HG03280 (cell line): ENCODE measurements at regions not wholly inside any gene's neighbourhood (a gene's known extent, or its start where the extent isn't known, plus 50 kb on each side); places are given as distances from the start of the nearest gene placed in this dataset.
A peak's percentile ranks its signal among the peaks of the same experiment; 100 is the strongest.
"Not testable (repeated sequence)": the region's sequence is repeated elsewhere in the genome, so short reads cannot be mapped to it uniquely, and the experiment has no call there.

Experiments used
- ATAC-seq: cut with Tn5 transposase; IDR thresholded peaks from one replicate; pipeline ENCODE4 v1.9.1; 2021; ENCODE audit warnings: mild to moderate bottlenecking, moderate library complexity; ENCODE audit not compliant: unreplicated experiment

- ATAC-seq = not testable (repeated sequence)
Observed at GRCh38 chr5:93682471-93683404, 58.7 kb downstream of the POU5F2 start.

DNA sequence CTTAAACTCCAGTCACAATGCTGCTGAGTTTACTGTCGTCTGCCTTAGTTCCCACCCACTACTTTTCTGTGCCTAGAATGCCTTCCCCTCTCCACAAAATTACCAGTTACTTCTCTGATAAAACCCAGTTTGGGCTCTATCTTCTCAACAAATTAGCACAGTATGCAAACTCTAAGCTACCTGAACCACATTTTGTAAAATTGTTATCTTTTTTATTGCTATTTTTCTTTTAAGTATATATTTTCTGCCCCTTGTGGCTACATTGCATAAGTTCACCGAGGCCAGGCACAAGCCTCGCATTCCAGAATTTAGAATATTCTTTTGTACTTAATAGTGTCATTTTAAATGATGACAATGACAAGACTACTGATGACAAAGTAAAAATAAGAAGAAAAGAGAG, 60.0 kb downstream of the POU5F2 start:
- ATAC-seq = no peak

GRCh38 chr5:93677359-93677891, 64.0 kb downstream of the POU5F2 start:
- ATAC-seq = no peak

DNA sequence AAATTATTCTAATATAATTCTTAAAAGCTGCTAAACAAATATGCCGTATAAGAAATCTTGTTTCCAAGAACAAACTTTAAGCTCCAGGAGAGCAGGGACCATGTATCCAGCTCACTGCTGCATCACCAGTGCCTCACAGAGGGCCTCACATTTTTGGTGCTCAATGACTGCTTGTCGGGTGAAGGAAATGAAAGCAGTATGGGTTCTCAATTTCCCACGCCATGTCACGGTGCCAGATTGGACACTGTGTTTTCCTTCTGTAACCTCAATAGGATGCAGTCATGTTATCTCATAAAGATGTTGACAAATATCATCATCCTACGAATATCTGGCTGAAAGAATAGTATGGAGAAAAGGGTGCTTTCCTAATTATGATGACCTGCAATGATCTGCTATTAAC, 64.7 kb downstream of the POU5F2 start:
- ATAC-seq = no peak

GRCh38 chr5:93675460-93676450, 65.6 kb downstream of the POU5F2 start:
- peak; percentile 63 for ATAC-seq

GRCh38 chr5:93674866-93675459, 66.4 kb downstream of the POU5F2 start:
- ATAC-seq = peak; percentile 41

DNA sequence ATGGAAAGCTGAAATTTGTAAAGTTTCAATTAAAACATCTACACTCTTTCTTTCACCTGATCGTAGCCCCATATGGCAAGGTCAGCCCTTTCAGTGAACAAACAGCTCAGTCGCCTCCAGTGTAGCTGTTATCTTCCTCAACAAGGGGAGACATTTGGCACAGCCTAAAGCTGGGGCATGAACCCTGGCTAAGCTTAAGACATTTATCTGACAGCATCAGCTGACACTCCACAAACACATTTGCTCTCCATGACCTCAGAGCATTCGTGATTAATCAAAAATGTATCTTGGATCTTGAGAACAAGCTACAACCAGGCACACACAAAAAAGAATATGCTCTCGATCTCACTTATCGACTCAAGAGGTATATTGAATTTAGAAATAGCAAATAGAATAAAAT, 67.3 kb downstream of the POU5F2 start:
- no peak for ATAC-seq

DNA sequence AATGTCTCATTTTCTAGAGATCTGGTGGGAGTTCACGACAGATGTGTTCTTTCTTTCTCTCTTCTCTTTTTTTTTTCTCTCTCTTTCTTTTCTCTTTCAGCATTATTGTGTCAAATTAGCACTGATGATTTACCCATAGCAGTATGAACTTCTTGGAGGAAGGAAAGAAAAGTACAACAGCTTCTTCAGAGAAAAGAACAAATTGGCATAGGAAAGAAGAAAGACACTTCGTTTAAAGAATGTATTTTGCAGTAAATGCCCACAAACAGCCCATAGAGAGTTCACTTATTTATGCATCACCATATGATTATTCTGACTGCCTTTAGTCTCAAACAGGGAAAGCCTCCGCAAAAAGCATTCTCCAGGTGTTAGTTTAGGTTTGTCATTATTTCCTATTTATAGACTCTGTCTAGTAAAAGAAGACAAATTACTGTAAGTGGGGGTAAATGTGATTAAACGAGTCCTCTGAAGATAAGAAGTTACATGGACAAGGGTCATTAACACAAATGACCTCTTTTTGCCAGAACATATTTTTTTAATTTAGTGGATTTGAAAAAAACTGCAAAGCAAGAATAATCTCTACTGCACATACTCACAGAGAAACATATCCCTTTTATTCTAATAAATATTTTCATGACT, 68.0 kb downstream of the POU5F2 start:
- no peak for ATAC-seq

DNA sequence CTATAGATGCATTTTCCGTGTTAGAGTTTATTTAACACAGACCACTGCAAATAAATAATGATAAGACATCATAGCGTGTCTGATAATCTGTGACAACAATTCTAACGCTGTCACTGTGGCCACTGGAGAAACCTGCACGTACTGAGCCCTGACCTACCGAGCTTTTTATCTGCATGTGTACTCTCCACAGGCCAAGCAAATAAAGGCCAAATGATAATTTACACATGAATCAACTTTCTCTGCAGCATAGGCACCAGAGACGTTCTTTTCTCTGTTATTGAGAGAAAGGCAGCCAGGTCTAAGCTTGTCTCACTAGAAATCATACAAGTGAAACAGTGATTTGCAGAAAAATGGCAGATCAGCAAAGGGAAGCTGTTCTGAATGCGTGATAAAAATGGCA, 75.8 kb downstream of the POU5F2 start:
- ATAC-seq = no peak

DNA sequence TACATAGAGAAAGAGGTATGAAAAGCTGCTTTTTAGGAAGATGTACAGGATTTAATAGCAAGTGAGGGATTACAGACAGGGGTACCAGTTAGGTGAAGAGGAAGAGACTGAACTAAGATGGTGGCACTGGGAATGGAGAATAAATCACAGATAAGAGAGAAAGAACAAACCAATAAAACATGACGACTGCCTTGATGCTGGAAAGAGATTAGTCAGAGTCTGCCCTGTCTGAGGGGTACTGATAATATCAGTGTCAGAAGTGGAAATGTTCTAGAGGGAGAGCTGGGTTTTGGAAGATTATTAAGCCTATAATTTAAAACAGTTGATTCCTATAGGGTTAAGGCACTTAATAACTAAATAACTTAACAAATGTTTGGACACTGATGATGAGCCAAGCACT, 77.7 kb downstream of the NR2F1 start:
- no peak for ATAC-seq

GRCh38 chr5:93658044-93658443, 75.0 kb downstream of the NR2F1 start:
- no peak for ATAC-seq

DNA sequence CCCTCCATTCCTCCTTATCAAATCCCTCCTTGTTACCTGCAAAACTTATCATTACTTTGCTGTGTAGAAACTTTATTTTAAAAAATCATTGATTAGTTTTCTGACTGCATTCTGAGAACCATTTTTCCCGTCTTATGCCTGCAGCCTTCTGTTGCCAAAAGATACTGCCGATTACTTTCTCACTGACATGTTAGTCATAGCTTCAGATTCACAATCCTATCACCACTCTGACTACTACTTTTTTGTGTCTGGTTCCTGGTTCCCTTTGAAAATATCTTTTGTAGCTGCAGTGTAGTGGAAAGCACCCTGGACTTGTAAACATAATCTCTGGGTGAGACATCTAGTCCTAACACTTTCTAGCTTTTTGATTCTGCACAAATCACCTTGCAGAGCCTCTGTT, 71.7 kb downstream of the NR2F1 start:
- ATAC-seq = no peak

DNA sequence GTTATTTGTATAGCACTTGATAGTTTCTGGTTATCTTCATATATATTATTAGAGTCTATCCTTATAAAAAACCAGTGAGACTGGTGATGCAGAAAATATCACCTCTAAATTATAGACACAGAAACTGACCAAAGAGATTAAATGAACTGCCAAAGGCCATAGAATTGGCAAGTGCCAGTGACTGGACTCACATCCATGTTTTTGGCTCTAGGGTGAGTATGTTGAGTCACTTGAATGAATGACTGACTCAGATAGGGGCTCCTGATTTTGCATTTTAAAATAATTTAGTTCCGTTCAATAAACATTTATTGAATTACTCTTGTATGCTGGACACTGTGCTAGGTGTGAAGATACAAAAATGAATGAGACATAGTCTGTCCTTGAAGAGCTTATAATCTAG, 70.7 kb downstream of the NR2F1 start:
- no peak for ATAC-seq

GRCh38 chr5:93649234-93649900, 66.3 kb downstream of the NR2F1 start:
- no peak for ATAC-seq

DNA sequence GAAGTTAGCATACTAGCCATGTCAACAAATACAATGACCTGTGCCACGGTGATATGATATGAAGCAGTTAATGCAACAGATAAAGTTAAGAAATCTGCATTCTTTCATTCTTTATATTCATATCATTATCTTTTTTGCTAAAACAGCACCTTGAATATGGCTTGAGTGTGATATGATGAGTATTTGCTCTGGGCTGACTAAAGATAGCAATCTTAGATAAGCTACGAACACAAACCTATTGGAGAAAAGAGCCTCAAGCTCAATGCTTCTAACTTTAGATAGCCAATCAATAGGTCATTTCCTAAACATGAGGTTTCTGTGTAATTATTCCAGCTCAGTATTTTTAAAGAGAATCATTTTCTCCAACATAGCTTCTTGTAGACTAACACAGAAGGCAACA, 61.7 kb downstream of the NR2F1 start:
- no peak for ATAC-seq
